HFF-Myc (cell line): ENCODE measurements at regions not wholly inside any gene's neighbourhood (a gene's known extent, or its start where the extent isn't known, plus 50 kb on each side); places are given as distances from the start of the nearest gene placed in this dataset.
"Not testable (repeated sequence)": the region's sequence is repeated elsewhere in the genome, so short reads cannot be mapped to it uniquely, and the experiment has no call there.

Experiments used
- DNase-seq: peaks from one replicate; pipeline ENCODE4 v3.0.0-alpha.2; 2011; ENCODE audit warnings: low read depth; ENCODE audit errors: extremely low read depth
- H3K4me3 ChIP-seq: replicated peaks from 2 replicates; pipeline ENCODE4 v1.5.1; 2011; ENCODE audit warnings: low read depth, mild to moderate bottlenecking, control low read depth, low read length
- TF ChIP-seq, protein P1 (sequence below): IDR thresholded peaks from 2 replicates; pipeline ENCODE4 v1.5.1; 2012; ENCODE audit warnings: mild to moderate bottlenecking, low read depth, low read length, control low read depth; ENCODE audit errors: missing control alignments

DNA sequence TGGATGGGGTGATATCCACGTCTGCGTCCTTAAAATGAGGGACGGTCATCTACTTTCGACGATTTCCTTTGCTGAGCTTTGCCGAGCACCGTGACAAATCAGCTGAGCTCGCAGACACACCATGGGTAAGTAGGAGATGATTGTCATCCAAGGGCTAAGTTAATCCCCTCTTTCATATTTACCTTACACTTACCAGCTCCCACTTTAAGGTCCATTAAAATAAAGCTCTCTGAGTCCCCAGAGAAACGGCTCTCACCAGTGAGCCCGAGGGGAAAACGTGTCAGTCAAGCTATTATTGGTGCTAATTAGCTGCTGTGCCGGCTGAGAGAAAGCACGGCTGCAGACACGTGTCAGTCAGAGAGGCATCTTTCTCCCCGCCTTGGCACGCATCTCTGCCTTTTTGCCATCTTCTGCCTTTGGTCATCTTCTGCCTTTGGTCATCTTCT is 72.2 kb downstream of the CRLF2 start:
- H3K4me3 ChIP-seq: no peak overlapping the region
- TF ChIP-seq, protein P1, sequence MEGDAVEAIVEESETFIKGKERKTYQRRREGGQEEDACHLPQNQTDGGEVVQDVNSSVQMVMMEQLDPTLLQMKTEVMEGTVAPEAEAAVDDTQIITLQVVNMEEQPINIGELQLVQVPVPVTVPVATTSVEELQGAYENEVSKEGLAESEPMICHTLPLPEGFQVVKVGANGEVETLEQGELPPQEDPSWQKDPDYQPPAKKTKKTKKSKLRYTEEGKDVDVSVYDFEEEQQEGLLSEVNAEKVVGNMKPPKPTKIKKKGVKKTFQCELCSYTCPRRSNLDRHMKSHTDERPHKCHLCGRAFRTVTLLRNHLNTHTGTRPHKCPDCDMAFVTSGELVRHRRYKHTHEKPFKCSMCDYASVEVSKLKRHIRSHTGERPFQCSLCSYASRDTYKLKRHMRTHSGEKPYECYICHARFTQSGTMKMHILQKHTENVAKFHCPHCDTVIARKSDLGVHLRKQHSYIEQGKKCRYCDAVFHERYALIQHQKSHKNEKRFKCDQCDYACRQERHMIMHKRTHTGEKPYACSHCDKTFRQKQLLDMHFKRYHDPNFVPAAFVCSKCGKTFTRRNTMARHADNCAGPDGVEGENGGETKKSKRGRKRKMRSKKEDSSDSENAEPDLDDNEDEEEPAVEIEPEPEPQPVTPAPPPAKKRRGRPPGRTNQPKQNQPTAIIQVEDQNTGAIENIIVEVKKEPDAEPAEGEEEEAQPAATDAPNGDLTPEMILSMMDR: no peak
- DNase-seq: no peak

DNA sequence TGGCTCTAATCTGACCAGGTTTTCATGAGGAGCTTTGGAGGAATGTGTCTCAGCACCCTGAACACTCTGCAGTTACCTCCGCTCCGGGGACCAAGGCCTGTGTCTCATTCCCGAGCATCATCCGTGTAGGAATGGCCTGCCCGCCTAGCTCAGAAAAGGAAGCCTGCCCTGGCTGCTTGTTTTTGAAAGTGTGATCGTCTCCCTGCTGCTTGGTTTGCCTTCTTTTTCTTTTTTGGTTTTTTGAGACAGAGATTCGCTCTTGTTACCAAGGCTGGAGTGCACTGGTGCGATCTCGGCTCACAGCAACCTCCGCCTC is 73.3 kb downstream of the CRLF2 start:
- TF ChIP-seq, protein P1: no peak

GRCh38 chrX:1138476-1139184 is 73.8 kb downstream of the CRLF2 start:
- DNase-seq: no peak
- TF ChIP-seq, protein P1: no peak
- no peak overlapping the region for H3K4me3 ChIP-seq

More for the DNA sequence above, 73.3 kb downstream of the CRLF2 start:
- no peak overlapping the region for H3K4me3 ChIP-seq
- DNase-seq: no peak

- no peak overlapping the region for H3K4me3 ChIP-seq
- TF ChIP-seq, protein P1: no peak
- no peak for DNase-seq
These were observed 74.9 kb downstream of the CRLF2 start for GRCh38 chrX:1137531-1137930.

DNA sequence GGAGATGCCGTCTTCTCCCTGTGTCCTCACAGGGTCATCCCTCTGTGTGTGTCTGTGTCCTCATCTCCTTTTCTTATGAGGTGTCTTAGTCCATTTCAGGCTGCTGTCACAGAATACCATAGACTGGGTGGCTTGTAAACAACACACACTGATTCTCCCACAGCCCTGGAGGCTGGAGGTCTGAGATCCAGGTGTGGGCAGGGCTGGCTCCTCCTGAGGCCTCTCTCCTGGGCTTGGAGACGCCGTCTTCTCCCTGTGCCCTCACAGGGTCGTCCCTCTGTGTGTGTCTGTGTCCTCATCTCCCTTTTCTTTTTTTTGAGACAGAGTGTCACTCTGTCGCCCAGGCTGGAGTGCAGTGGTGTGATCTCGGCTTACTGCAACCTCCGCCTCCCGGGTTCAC is 75.9 kb downstream of the CRLF2 start:
- not testable (repeated sequence) for DNase-seq

DNA sequence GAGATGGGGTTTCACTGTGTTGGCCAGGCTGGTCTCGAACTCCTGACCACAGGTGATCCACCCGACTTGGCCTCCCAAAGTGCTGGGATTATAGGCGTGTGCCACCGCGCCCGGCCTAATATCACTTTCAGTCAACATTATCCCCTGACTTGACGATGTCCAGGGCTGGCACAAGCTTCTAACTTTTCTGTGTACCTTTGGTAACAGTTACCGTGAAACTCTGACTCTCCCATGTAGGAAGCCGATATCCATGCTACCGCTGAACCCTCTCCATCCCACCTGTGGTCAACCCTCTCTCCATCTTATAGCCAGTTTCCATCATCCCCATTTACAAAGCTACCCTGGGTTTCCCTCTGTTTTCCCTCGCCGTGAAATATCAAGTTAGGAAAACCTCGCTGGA is 77.5 kb downstream of the CRLF2 start:
- DNase-seq: no peak
- TF ChIP-seq, protein P1: no peak
- no peak overlapping the region for H3K4me3 ChIP-seq

More for the DNA sequence above, 75.9 kb downstream of the CRLF2 start:
- H3K4me3 ChIP-seq: not testable (repeated sequence)

DNA sequence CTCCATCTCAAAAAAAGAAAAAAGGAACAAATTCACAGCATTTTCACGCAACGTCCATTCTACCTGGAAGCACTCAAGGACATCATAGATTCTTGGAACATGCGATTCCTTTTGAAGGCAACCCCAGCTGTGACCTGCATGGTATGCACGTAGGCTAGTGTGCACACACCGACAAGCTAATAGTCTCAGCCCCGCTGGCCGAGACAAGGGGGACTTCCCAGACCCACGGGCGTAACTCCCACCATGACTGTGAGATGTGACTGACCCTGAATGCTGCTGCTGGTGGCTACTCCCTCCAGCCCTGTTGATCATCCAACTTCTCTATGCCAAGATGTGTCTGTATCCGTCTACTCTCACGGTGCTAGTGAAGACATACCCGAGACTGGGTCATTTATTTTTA is 78.3 kb downstream of the CRLF2 start:
- TF ChIP-seq, protein P1: no peak
- no peak overlapping the region for H3K4me3 ChIP-seq
- DNase-seq: no peak
